Sigmoid colon (tissue), 4 donors: ENCODE measurements at regions not wholly inside any gene's neighbourhood (a gene's known extent, or its start where the extent isn't known, plus 50 kb on each side); places are given as distances from the start of the nearest gene placed in this dataset.

Experiments used
- CTCF ChIP-seq, 4 experiments: fragments of 450-650 bp in 3 of 4; fragments of 200-600 bp in 1 of 4; IDR thresholded peaks; one replicate each; pipeline ENCODE4 v1.5.1; 2016 to 2019; ENCODE audit warnings: antibody characterized with exemption in 4 of 4, mild to moderate bottlenecking in 3 of 4, moderate library complexity in 2 of 4
- EP300 ChIP-seq, 4 donors: sonication (generic); formaldehyde crosslinking; IDR thresholded peaks; one replicate each; pipeline ENCODE4 v1.6.1; 2017; ENCODE audit warnings: antibody characterized with exemption in 4 of 4
- POLR2A ChIP-seq, 2 donors: fragments of 450-650 bp; IDR thresholded peaks; one replicate each; pipeline ENCODE4 v1.6.1; 2016; ENCODE audit warnings: antibody characterized with exemption in 2 of 2, mild to moderate bottlenecking in 2 of 2, moderate library complexity in 2 of 2
- POLR2AphosphoS5 ChIP-seq, 4 donors: sonication (generic); formaldehyde crosslinking; IDR thresholded peaks; one replicate each; pipeline ENCODE4 v1.6.1; 2017; ENCODE audit warnings: antibody characterized with exemption in 4 of 4

- TF ChIP-seq POLR2AphosphoS5 (IDR thresholded peaks at IDR 0.05) = no peak
- TF ChIP-seq CTCF (IDR thresholded peaks at IDR 0.05) = no peak
- no peak for TF ChIP-seq EP300 (IDR thresholded peaks at IDR 0.05)
- no peak for TF ChIP-seq POLR2A (IDR thresholded peaks at IDR 0.05)
These were observed 586.2 kb upstream of the CITED2 start for GRCh38 chr6:139960671-139961070.
